GM23338 (cell line): ENCODE measurements at regions not wholly inside any gene's neighbourhood (a gene's known extent, or its start where the extent isn't known, plus 50 kb on each side); places are given as distances from the start of the nearest gene placed in this dataset.

ENCODE experiments used
- ATAC-seq: fragments of 200-7000 bp; cut with Tn5 transposase; 3 replicates; pipeline ENCODE4 v1.9.1; 2020
- DNase-seq: peaks from one replicate; pipeline ENCODE4 v3.0.0-alpha.2; 2015; ENCODE audit warnings: low spot score
- H2AFZ ChIP-seq: fragments of 200-600 bp; sonication (generic); 2 replicates; pipeline ENCODE4 v1.8.0; 2016; ENCODE audit warnings: antibody characterized with exemption, mild to moderate bottlenecking, moderate library complexity
- H3F3A ChIP-seq: fragments of 200-600 bp; sonication (generic); replicated peaks from 2 replicates; pipeline ENCODE4 v1.8.0; 2017; ENCODE audit warnings: antibody characterized with exemption, mixed run types, low read depth
- H3K27ac ChIP-seq: fragments of 200-600 bp; sonication (generic); 2 replicates; pipeline ENCODE4 v1.6.1; 2016; ENCODE audit warnings: low read depth
- H3K27me3 ChIP-seq: fragments of 200-600 bp; sonication (generic); 2 replicates; pipeline ENCODE4 v1.8.0; 2016; ENCODE audit warnings: mild to moderate bottlenecking, mixed run types, moderate library complexity; ENCODE audit not compliant: insufficient read depth
- H3K36me3 ChIP-seq: fragments of 200-600 bp; sonication (generic); 2 replicates; pipeline ENCODE4 v1.8.0; 2016; ENCODE audit warnings: mild to moderate bottlenecking; ENCODE audit not compliant: insufficient read depth
- H3K4me1 ChIP-seq: fragments of 200-600 bp; sonication (generic); 2 replicates; pipeline ENCODE4 v1.8.0; 2016; ENCODE audit warnings: mild to moderate bottlenecking, moderate library complexity; ENCODE audit not compliant: insufficient read depth
- H3K4me2 ChIP-seq: fragments of 200-600 bp; sonication (generic); 2 replicates; pipeline ENCODE4 v1.7.1; 2017; ENCODE audit warnings: mixed run types
- H3K4me3 ChIP-seq: fragments of 200-600 bp; sonication (generic); 2 replicates; pipeline ENCODE4 v1.6.1; 2016; ENCODE audit warnings: mixed run types
- H3K79me2 ChIP-seq: fragments of 200-600 bp; sonication (generic); replicated peaks from 2 replicates; pipeline ENCODE4 v1.8.0; 2017; ENCODE audit warnings: mild to moderate bottlenecking; ENCODE audit not compliant: insufficient read depth
- H3K9me2 ChIP-seq: fragments of 200-600 bp; sonication (generic); 2 replicates; pipeline ENCODE4 v1.8.0; 2017; ENCODE audit not compliant: insufficient read depth
- H4K20me1 ChIP-seq: fragments of 200-600 bp; sonication (generic); replicated peaks from 2 replicates; pipeline ENCODE4 v1.8.0; 2017; ENCODE audit warnings: mild to moderate bottlenecking; ENCODE audit not compliant: insufficient read depth
- H3K27ac Mint-ChIP-seq: 2 replicates; pipeline ENCODE4 v1.8.0; 2020; ENCODE audit warnings: inconsistent platforms, mild to moderate bottlenecking, moderate library complexity, mixed read lengths
- H3K27me3 Mint-ChIP-seq: 3 replicates; pipeline ENCODE4 v1.8.0; 2022; ENCODE audit warnings: low read depth, mild to moderate bottlenecking, moderate library complexity, mixed read lengths, inconsistent platforms; ENCODE audit not compliant: insufficient read depth, poor library complexity
- H3K36me3 Mint-ChIP-seq: 3 replicates; pipeline ENCODE4 v1.8.0; 2021; ENCODE audit warnings: low read depth, mild to moderate bottlenecking, inconsistent platforms, moderate library complexity, mixed read lengths
- H3K4me1 Mint-ChIP-seq: 3 replicates; pipeline ENCODE4 v1.8.0; 2020; ENCODE audit warnings: mild to moderate bottlenecking, inconsistent platforms, mixed read lengths
- H3K4me3 Mint-ChIP-seq: 3 replicates; pipeline ENCODE4 v1.8.0; 2021; ENCODE audit warnings: moderate library complexity, mild to moderate bottlenecking, inconsistent platforms, mixed read lengths
- H3K9me3 Mint-ChIP-seq: 3 replicates; pipeline ENCODE4 v1.8.0; 2020; ENCODE audit warnings: moderate library complexity, mild to moderate bottlenecking, inconsistent platforms, mixed read lengths
- CREB1 ChIP-seq: fragments of 250-450 bp; sonication (Bioruptor Pico); IDR thresholded peaks from 2 replicates; pipeline ENCODE4 v1.5.0; 2020; ENCODE audit warnings: low read depth, mild to moderate bottlenecking, moderate library complexity
- CTCF ChIP-seq, 2 experiments: fragments of 200-600 bp in 1 of 2; sonication (generic) in 1 of 2; conservative IDR thresholded peaks; 2 replicates each; pipeline versions ENCODE4 v1.5.1 to v1.6.1; 2016 to 2017; ENCODE audit warnings: antibody characterized with exemption in 2 of 2, low read depth in 2 of 2, mild to moderate bottlenecking in 2 of 2, moderate library complexity in 1 of 2
- ETS1 ChIP-seq: IDR thresholded peaks from 2 replicates; pipeline ENCODE4 v1.6.1; 2016; ENCODE audit warnings: antibody characterized with exemption
- EZH2 ChIP-seq: fragments of 200-600 bp; sonication (generic); IDR thresholded peaks from one replicate; pipeline ENCODE4 v1.8.0; 2017; ENCODE audit warnings: antibody characterized with exemption, mild to moderate bottlenecking, low read depth; ENCODE audit not compliant: unreplicated experiment
- EZH2phosphoT487 ChIP-seq: fragments of 200-600 bp; sonication (generic); IDR thresholded peaks from one replicate; pipeline ENCODE4 v1.8.1; 2018; ENCODE audit warnings: antibody characterized with exemption; ENCODE audit not compliant: unreplicated experiment
- JUNB ChIP-seq: IDR thresholded peaks from one replicate; pipeline ENCODE4 v1.6.1; 2016; ENCODE audit warnings: antibody characterized with exemption; ENCODE audit not compliant: unreplicated experiment
- NANOG ChIP-seq: IDR thresholded peaks from 2 replicates; pipeline ENCODE4 v1.6.1; 2016; ENCODE audit warnings: antibody characterized with exemption, borderline replicate concordance
- POLR2AphosphoS5 ChIP-seq: IDR thresholded peaks from 2 replicates; pipeline ENCODE4 v1.6.1; 2016; ENCODE audit warnings: antibody characterized with exemption, low read depth
- ZNF331 ChIP-seq: fragments of 250-450 bp; sonication (Bioruptor Pico); IDR thresholded peaks from 2 replicates; pipeline ENCODE4 v1.5.0; 2020; ENCODE audit warnings: low read depth, mild to moderate bottlenecking, moderate library complexity
- ZNF462 ChIP-seq: fragments of 250-450 bp; sonication (Bioruptor Pico); IDR thresholded peaks from 2 replicates; pipeline ENCODE4 v1.5.0; 2020; ENCODE audit warnings: mild to moderate bottlenecking, moderate library complexity

- no peaks in the 10 kb centered on the region for H3K27me3 Mint-ChIP-seq
- H3K9me3 Mint-ChIP-seq = no peaks in the 10 kb centered on the region
- H3K27me3 ChIP-seq = no peaks in the 10 kb centered on the region
- DNase-seq (peak; percentile 12), ATAC-seq (peak; percentile 58)
- H3K4me3 ChIP-seq = no peak overlapping the region
- H3K4me2 ChIP-seq = no peak overlapping the region
- peaks cover 17% of the 10 kb centered on the region for H3K4me1 Mint-ChIP-seq
- no peak overlapping the region; the same call in 1 of the 2 replicates for H3K27ac Mint-ChIP-seq
- H3K79me2 ChIP-seq = no peaks in the 10 kb centered on the region
- H3K4me1 ChIP-seq = peaks cover 6% of the 10 kb centered on the region; the same call in 1 of the 2 replicates
- TF ChIP-seq NANOG (no peak), POLR2AphosphoS5 (no peak)
- H3F3A ChIP-seq = no peaks in the 10 kb centered on the region
- no peak overlapping the region for H2AFZ ChIP-seq
- no peak overlapping the region for H3K4me3 Mint-ChIP-seq
- H3K9me2 ChIP-seq = peaks cover 12% of the 10 kb centered on the region; the same call in 1 of the 2 replicates
- H3K36me3 Mint-ChIP-seq = no peaks in the 10 kb centered on the region
- H3K36me3 ChIP-seq = no peaks in the 10 kb centered on the region
- no peak overlapping the region for H3K27ac ChIP-seq
- no peaks in the 10 kb centered on the region for H4K20me1 ChIP-seq
These were observed 342.6 kb downstream of the SATB2 start for GRCh38 chr2:199115169-199115568.

- no peaks in the 10 kb centered on the region for H4K20me1 ChIP-seq
- ATAC-seq (no peak), DNase-seq (no peak)
- no peaks in the 10 kb centered on the region for H3K4me1 ChIP-seq
- H3K4me2 ChIP-seq = no peak overlapping the region
- no peaks in the 10 kb centered on the region for H3K36me3 ChIP-seq
- no peak overlapping the region for H2AFZ ChIP-seq
- TF ChIP-seq EZH2 = no peak
- TF ChIP-seq ETS1 = no peak
- no peak for TF ChIP-seq NANOG
- TF ChIP-seq ZNF331 (CRISPR knock-in tag) = no peak
- TF ChIP-seq CREB1 (CRISPR knock-in tag) = no peak
- TF ChIP-seq POLR2AphosphoS5 = no peak
- TF ChIP-seq ZNF462 = no peak
- TF ChIP-seq JUNB = no peak
- no peak for TF ChIP-seq CTCF (conservative IDR thresholded peaks at IDR 0.05; ENCODE audit: low read depth in 2 of 2)
- TF ChIP-seq EZH2phosphoT487 = no peak
- Mint-ChIP-seq H3K9me3 (no peaks in the 10 kb centered on the region), H3K4me1 (peaks cover 6% of the 10 kb centered on the region; the same call in 2 of the 3 replicates), H3K36me3 (no peaks in the 10 kb centered on the region), H3K4me3 (no peak overlapping the region), H3K27ac (no peak overlapping the region), H3K27me3 (no peaks in the 10 kb centered on the region)
- H3K27me3 ChIP-seq = no peaks in the 10 kb centered on the region
- no peaks in the 10 kb centered on the region for H3F3A ChIP-seq
- no peak overlapping the region for H3K4me3 ChIP-seq
- H3K9me2 ChIP-seq = peaks cover 12% of the 10 kb centered on the region; the same call in 1 of the 2 replicates
- no peak overlapping the region for H3K27ac ChIP-seq
- no peaks in the 10 kb centered on the region for H3K79me2 ChIP-seq
These were observed 344.6 kb downstream of the SATB2 start for GRCh38 chr2:199113111-199113510.
